Esophagus (tissue), 2 donors: ENCODE measurements at regions not wholly inside any gene's neighbourhood (a gene's known extent, or its start where the extent isn't known, plus 50 kb on each side); places are given as distances from the start of the nearest gene placed in this dataset.

Experiments used
- H3K27ac ChIP-seq, 2 donors: one replicate each; pipeline ENCODE4 v1.5.1; 2013; ENCODE audit warnings: low read depth in 2 of 2, mild to moderate bottlenecking in 2 of 2, inconsistent platforms in 1 of 2, low read length in 1 of 2, moderate library complexity in 1 of 2
- H3K27me3 ChIP-seq, 2 donors: one replicate each; pipeline ENCODE4 v1.6.1; 2013; ENCODE audit warnings: low read length in 2 of 2, control low read depth in 1 of 2, mild to moderate bottlenecking in 1 of 2; ENCODE audit not compliant: insufficient read depth in 2 of 2, control insufficient read depth in 1 of 2
- H3K36me3 ChIP-seq, 2 donors: one replicate each; pipeline ENCODE4 v1.6.1; 2013; ENCODE audit warnings: low read length in 1 of 2; ENCODE audit not compliant: control insufficient read depth in 2 of 2, insufficient read depth in 2 of 2
- H3K4me1 ChIP-seq, 2 donors: one replicate each; pipeline ENCODE4 v1.6.1; 2013; ENCODE audit warnings: low read length in 1 of 2; ENCODE audit not compliant: control insufficient read depth in 2 of 2, insufficient read depth in 2 of 2
- H3K4me3 ChIP-seq, 2 donors: one replicate each; pipeline ENCODE4 v1.5.1; 2013; ENCODE audit warnings: low read length in 2 of 2, mild to moderate bottlenecking in 2 of 2, low read depth in 1 of 2, moderate library complexity in 1 of 2
- H3K9me3 ChIP-seq, 2 donors: one replicate each; pipeline ENCODE4 v1.6.1; 2013; ENCODE audit warnings: mild to moderate bottlenecking in 2 of 2, low read depth in 1 of 2, low read length in 1 of 2, moderate library complexity in 1 of 2; ENCODE audit not compliant: control insufficient read depth in 2 of 2, insufficient read depth in 1 of 2
- WGBS, 2 donors: extraction: QIAGEN DNeasy Blood & Tissue Kit; methylation state at CpG; one replicate each; pipeline ENCODE4 v1.1.7; 2013; 5-methylcytosine and 5-hydroxymethylcytosine counted together
- donor health status: healthy with polysubstance abuse.
- donor health status: Bipolar disorder and iron deficiency.

GRCh38 chr16:73434621-73435020, 386.7 kb upstream of the ZFHX3 start:
- H3K36me3 ChIP-seq: no peaks in the 10 kb centered on the region
- H3K9me3 ChIP-seq: no peaks in the 10 kb centered on the region
- no peaks in the 10 kb centered on the region for H3K4me1 ChIP-seq
- H3K27me3 ChIP-seq: no peaks in the 10 kb centered on the region
- no peak overlapping the region for H3K4me3 ChIP-seq
- no peak overlapping the region for H3K27ac ChIP-seq
- WGBS, 2 donors: 75 to 83% methylated on average over 5 of the region's 5 CpGs

GRCh38 chr16:73433731-73434307, 385.9 kb upstream of the ZFHX3 start:
- no peak overlapping the region for H3K4me3 ChIP-seq
- no peaks in the 10 kb centered on the region for H3K9me3 ChIP-seq
- H3K27ac ChIP-seq: no peak overlapping the region
- 69 to 78% methylated on average over 16 of the region's 16 CpGs for WGBS, 2 donors
- H3K27me3 ChIP-seq: no peaks in the 10 kb centered on the region
- H3K4me1 ChIP-seq: no peaks in the 10 kb centered on the region
- no peaks in the 10 kb centered on the region for H3K36me3 ChIP-seq

GRCh38 chr16:73432850-73433730, 385.2 kb upstream of the ZFHX3 start:
- WGBS, 2 donors: 68 to 70% methylated on average over 13 of the region's 13 CpGs
- Histone ChIP-seq H3K27ac (no peak overlapping the region), H3K27me3 (no peaks in the 10 kb centered on the region), H3K36me3 (no peaks in the 10 kb centered on the region), H3K4me3 (no peak overlapping the region), H3K4me1 (no peaks in the 10 kb centered on the region), H3K9me3 (no peaks in the 10 kb centered on the region)

- Histone ChIP-seq H3K9me3 (no peaks in the 10 kb centered on the region), H3K27ac (no peak overlapping the region), H3K27me3 (no peaks in the 10 kb centered on the region), H3K4me3 (no peak overlapping the region), H3K4me1 (no peaks in the 10 kb centered on the region), H3K36me3 (no peaks in the 10 kb centered on the region)
- WGBS, 2 donors: 71 to 74% methylated on average over 3 of the region's 3 CpGs
Measured at GRCh38 chr16:73430138-73430537, 382.2 kb upstream of the ZFHX3 start.

GRCh38 chr16:73428121-73428520, 380.2 kb upstream of the ZFHX3 start:
- WGBS, 2 donors: 84 to 90% methylated on average over 10 of the region's 10 CpGs
- H3K9me3 ChIP-seq: no peaks in the 10 kb centered on the region
- no peaks in the 10 kb centered on the region for H3K27me3 ChIP-seq
- H3K4me3 ChIP-seq: no peak overlapping the region
- H3K27ac ChIP-seq: no peak overlapping the region
- H3K4me1 ChIP-seq: no peaks in the 10 kb centered on the region
- H3K36me3 ChIP-seq: no peaks in the 10 kb centered on the region

GRCh38 chr16:73427164-73427563, 379.2 kb upstream of the ZFHX3 start:
- 55 to 80% methylated on average over 3 of the region's 3 CpGs for WGBS, 2 donors

GRCh38 chr16:73426433-73427160, 378.7 kb upstream of the ZFHX3 start:
- H3K27me3 ChIP-seq: no peaks in the 10 kb centered on the region
- H3K36me3 ChIP-seq: no peaks in the 10 kb centered on the region
- no peaks in the 10 kb centered on the region for H3K9me3 ChIP-seq
- no peak overlapping the region for H3K4me3 ChIP-seq
- WGBS, 2 donors: 64 to 68% methylated on average over 7 of the region's 7 CpGs
- H3K4me1 ChIP-seq: no peaks in the 10 kb centered on the region
- no peak overlapping the region for H3K27ac ChIP-seq

More at GRCh38 chr16:73427164-73427563, 379.2 kb upstream of the ZFHX3 start:
- no peaks in the 10 kb centered on the region for H3K4me1 ChIP-seq
- H3K4me3 ChIP-seq: no peak overlapping the region
- no peaks in the 10 kb centered on the region for H3K9me3 ChIP-seq
- H3K27me3 ChIP-seq: no peaks in the 10 kb centered on the region
- no peak overlapping the region for H3K27ac ChIP-seq
- no peaks in the 10 kb centered on the region for H3K36me3 ChIP-seq

- H3K27me3 ChIP-seq: no peaks in the 10 kb centered on the region
- WGBS, 2 donors: 55 to 61% methylated on average over 7 of the region's 7 CpGs
- no peaks in the 10 kb centered on the region for H3K36me3 ChIP-seq
- H3K4me3 ChIP-seq: no peak overlapping the region
- no peaks in the 10 kb centered on the region for H3K9me3 ChIP-seq
- H3K4me1 ChIP-seq: no peaks in the 10 kb centered on the region
- H3K27ac ChIP-seq: no peak overlapping the region
Measured at GRCh38 chr16:73420676-73421075, 372.7 kb upstream of the ZFHX3 start.

GRCh38 chr16:73420244-73420643, 372.3 kb upstream of the ZFHX3 start:
- H3K36me3 ChIP-seq: no peaks in the 10 kb centered on the region
- no peaks in the 10 kb centered on the region for H3K9me3 ChIP-seq
- 82 to 84% methylated on average over 8 of the region's 8 CpGs for WGBS, 2 donors
- H3K27ac ChIP-seq: no peak overlapping the region
- H3K4me3 ChIP-seq: no peak overlapping the region
- no peaks in the 10 kb centered on the region for H3K27me3 ChIP-seq
- no peaks in the 10 kb centered on the region for H3K4me1 ChIP-seq
